Endothelial cell (in vitro differentiated cells): ENCODE measurements at regions not wholly inside any gene's neighbourhood (a gene's known extent, or its start where the extent isn't known, plus 50 kb on each side); places are given as distances from the start of the nearest gene placed in this dataset.

ENCODE experiments used
- DNase-seq: peaks from one replicate; pipeline ENCODE4 v3.0.0; 2021; ENCODE audit warnings: low spot score
- H3K27ac Mint-ChIP-seq: one replicate; pipeline ENCODE4 v1.8.0; 2021; ENCODE audit warnings: mixed read lengths, inconsistent platforms; ENCODE audit not compliant: unreplicated experiment
- H3K27me3 Mint-ChIP-seq: one replicate; pipeline ENCODE4 v1.8.0; 2021; ENCODE audit warnings: mild to moderate bottlenecking, moderate library complexity, mixed read lengths, inconsistent platforms; ENCODE audit not compliant: unreplicated experiment
- H3K36me3 Mint-ChIP-seq: one replicate; pipeline ENCODE4 v1.8.0; 2021; ENCODE audit warnings: mild to moderate bottlenecking, low read depth, mixed read lengths, inconsistent platforms; ENCODE audit not compliant: unreplicated experiment
- H3K4me1 Mint-ChIP-seq: one replicate; pipeline ENCODE4 v1.8.0; 2021; ENCODE audit warnings: mild to moderate bottlenecking, mixed read lengths, inconsistent platforms; ENCODE audit not compliant: unreplicated experiment
- H3K4me3 Mint-ChIP-seq: one replicate; pipeline ENCODE4 v1.8.0; 2021; ENCODE audit warnings: mild to moderate bottlenecking, mixed read lengths, inconsistent platforms; ENCODE audit not compliant: unreplicated experiment
- H3K9me3 Mint-ChIP-seq: one replicate; pipeline ENCODE4 v1.8.0; 2021; ENCODE audit warnings: mixed read lengths, inconsistent platforms; ENCODE audit not compliant: unreplicated experiment
- TF ChIP-seq, protein P1 (sequence below): fragments of 200-600 bp; sonication (generic); IDR thresholded peaks from one replicate; pipeline ENCODE4 v1.5.0; 2021; ENCODE audit warnings: antibody characterized with exemption; ENCODE audit not compliant: unreplicated experiment

DNA sequence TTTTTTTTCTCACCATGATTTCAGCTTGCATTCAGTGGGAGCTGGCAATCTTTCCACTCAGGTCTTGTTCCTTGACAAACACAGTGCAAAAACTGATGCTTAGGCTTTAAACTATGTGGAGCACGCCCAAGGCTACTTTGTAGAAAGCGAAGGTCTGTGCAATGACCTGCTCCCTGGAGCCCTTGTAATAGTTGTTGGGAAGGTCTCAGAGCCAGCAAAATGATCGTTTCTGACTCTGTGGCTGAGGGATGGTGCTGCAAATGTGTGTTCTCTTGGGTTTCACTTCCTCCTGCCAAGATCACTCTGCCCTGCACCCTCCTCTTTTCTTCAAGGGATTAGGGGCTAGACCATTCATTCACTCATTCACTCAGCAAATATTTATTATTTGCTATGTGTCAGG is 249.7 kb upstream of the MAP3K1 start:
- Mint-ChIP-seq H3K27ac (no peak overlapping the region), H3K4me3 (no peak overlapping the region), H3K4me1 (peaks cover 13% of the 10 kb centered on the region), H3K9me3 (no peaks in the 10 kb centered on the region), H3K27me3 (peaks cover 2% of the 10 kb centered on the region), H3K36me3 (no peaks in the 10 kb centered on the region)
- TF ChIP-seq, protein P1, sequence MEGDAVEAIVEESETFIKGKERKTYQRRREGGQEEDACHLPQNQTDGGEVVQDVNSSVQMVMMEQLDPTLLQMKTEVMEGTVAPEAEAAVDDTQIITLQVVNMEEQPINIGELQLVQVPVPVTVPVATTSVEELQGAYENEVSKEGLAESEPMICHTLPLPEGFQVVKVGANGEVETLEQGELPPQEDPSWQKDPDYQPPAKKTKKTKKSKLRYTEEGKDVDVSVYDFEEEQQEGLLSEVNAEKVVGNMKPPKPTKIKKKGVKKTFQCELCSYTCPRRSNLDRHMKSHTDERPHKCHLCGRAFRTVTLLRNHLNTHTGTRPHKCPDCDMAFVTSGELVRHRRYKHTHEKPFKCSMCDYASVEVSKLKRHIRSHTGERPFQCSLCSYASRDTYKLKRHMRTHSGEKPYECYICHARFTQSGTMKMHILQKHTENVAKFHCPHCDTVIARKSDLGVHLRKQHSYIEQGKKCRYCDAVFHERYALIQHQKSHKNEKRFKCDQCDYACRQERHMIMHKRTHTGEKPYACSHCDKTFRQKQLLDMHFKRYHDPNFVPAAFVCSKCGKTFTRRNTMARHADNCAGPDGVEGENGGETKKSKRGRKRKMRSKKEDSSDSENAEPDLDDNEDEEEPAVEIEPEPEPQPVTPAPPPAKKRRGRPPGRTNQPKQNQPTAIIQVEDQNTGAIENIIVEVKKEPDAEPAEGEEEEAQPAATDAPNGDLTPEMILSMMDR, result no peak
- no peak for DNase-seq

GRCh38 chr5:56565283-56565615 is 250.1 kb upstream of the MAP3K1 start:
- Mint-ChIP-seq H3K4me1 (peaks cover 13% of the 10 kb centered on the region), H3K27ac (no peak overlapping the region), H3K9me3 (no peaks in the 10 kb centered on the region), H3K36me3 (no peaks in the 10 kb centered on the region), H3K27me3 (peaks cover 2% of the 10 kb centered on the region), H3K4me3 (no peak overlapping the region)
- no peak for DNase-seq
- TF ChIP-seq, protein P1, result no peak

DNA sequence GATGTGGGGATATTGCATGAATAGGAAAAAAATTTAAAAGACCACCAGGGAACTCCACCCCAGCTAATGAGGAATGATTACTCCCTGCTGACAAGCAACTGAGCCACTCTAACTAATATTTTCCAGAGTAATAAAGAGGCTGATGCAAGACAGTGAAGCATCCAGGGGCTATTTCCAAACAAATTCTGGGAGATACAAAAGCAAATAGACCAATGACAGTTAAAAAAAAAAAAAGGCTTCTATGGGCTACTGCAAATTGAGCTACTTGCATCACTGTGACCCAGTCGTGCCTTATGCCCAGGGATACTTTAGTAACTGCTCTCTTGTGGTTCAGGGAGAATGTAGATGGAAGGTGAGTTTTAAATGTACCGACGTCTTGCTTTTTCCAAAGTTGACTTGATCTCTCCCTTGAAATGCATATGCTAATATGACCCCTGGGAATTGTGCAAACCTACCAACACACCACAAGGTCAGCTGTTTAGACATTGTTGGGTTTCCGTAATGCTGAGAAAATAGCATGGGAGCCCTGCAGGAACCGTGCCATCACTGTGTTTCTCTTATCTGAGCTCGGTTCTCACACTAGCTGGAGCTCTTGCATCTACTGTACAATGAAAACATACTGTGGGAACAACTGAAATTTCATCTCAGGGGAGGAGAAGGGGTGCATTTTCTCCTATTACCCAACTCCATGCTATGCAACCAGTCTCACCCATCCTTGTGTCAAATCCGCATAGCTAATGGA is 250.6 kb upstream of the MAP3K1 start:
- DNase-seq, result no peak
- Mint-ChIP-seq H3K27ac (no peak overlapping the region), H3K4me1 (peaks cover 13% of the 10 kb centered on the region), H3K36me3 (no peaks in the 10 kb centered on the region), H3K27me3 (peaks cover 2% of the 10 kb centered on the region), H3K4me3 (no peak overlapping the region), H3K9me3 (no peaks in the 10 kb centered on the region)
- TF ChIP-seq, protein P1, result no peak

- H3K27ac Mint-ChIP-seq, result no peak overlapping the region
- no peaks in the 10 kb centered on the region for H3K9me3 Mint-ChIP-seq
Measured at GRCh38 chr5:56561455-56561854, 253.9 kb upstream of the MAP3K1 start.

GRCh38 chr5:56558131-56558745 is 257.1 kb upstream of the MAP3K1 start:
- Mint-ChIP-seq H3K27ac (no peak overlapping the region), H3K27me3 (no peaks in the 10 kb centered on the region), H3K36me3 (no peaks in the 10 kb centered on the region), H3K4me1 (no peaks in the 10 kb centered on the region), H3K9me3 (no peaks in the 10 kb centered on the region), H3K4me3 (no peak overlapping the region)
- no peak for DNase-seq
- TF ChIP-seq, protein P1, result no peak

More at GRCh38 chr5:56561455-56561854, 253.9 kb upstream of the MAP3K1 start:
- no peak overlapping the region for H3K4me3 Mint-ChIP-seq
- H3K36me3 Mint-ChIP-seq, result no peaks in the 10 kb centered on the region
- peaks cover under 1% of the 10 kb centered on the region for H3K4me1 Mint-ChIP-seq
- no peaks in the 10 kb centered on the region for H3K27me3 Mint-ChIP-seq
- DNase-seq, result no peak
- TF ChIP-seq, protein P1, result no peak
